Right hindlimb (tissue), 1 donor: ENCODE measurements at regions not wholly inside any gene's neighbourhood (a gene's known extent, or its start where the extent isn't known, plus 50 kb on each side); places are given as distances from the start of the nearest gene placed in this dataset.

Experiments used
- DNase-seq: peaks from one replicate; pipeline ENCODE4 v3.0.0-alpha.2; 2018

DNA sequence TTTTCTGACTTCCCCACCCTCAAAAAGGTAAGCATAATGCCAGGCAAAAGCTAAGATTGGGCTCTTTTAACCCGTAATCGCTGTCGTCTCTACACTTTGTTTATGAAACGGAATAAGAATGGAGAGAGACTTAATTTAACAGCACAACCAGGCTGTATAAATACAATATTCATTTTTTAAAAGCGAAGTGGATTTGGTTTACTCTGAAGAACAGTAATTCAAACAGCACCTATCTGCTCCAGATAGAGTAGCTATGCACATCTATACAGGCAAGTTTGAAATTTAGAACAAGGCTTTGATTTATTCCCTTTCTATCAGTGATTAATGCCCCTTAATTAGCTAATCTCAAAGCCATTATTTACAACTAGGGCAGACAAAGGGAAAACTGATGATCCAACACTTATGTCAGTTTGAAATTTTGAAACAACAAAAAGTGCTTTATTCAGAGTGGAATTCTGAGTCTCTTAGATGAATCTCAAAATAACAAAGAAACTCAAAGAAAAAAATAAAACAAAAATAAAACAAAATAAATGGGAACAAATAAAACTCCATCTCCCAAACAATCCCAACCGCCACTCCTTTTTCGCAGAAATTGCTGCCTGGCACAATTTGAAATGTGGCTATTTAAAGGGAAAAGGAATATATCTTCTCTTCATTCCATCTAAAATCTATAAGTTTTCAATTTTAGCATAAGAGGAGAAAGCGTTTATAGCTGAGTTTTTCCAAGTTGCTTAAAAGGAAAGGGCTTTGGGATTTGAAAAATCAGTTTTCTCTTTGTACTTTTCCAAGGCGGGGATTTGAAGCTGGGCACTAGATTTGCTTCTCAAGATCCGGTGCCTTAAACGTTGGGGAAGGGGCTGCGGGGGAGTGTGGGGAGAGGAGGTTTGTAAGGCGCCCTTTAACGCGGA is 298.6 kb downstream of the PARP8 start:
- DNase-seq = no peak

DNA sequence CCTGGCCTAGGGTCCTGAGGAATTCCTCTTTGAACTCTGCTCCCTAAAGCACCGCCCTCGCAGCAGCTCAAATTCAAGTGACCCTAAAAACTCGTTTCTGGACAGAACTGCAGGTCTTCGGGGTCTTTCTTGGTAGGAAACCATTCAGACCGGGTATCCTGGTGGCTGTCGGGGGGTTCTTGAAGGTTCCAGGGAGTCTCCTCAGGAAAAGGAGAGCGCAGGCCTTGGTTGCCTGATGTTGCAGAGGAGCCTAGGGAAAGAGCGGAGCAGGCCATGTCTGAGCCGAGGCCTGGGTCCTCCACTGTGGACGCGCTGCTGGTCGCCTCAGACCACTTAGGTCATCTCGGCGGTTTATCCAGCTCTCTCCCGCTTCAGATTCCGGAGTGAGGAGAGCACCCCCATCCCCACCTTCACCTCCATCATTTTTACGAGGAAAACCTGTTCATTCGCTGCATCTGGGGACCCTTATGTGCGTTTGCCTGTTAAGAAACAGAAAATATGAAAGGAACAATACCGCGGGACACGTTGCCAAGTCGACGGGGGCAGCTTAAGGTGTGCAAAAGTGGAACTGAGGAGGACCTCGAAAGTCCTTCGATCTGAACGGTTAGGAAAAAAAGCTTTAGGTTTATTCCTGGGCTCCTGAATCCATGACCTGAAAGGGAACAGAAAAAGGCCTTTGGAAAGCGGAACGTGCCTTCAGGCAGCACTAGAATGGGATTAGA is 299.4 kb downstream of the PARP8 start:
- DNase-seq = no peak

DNA sequence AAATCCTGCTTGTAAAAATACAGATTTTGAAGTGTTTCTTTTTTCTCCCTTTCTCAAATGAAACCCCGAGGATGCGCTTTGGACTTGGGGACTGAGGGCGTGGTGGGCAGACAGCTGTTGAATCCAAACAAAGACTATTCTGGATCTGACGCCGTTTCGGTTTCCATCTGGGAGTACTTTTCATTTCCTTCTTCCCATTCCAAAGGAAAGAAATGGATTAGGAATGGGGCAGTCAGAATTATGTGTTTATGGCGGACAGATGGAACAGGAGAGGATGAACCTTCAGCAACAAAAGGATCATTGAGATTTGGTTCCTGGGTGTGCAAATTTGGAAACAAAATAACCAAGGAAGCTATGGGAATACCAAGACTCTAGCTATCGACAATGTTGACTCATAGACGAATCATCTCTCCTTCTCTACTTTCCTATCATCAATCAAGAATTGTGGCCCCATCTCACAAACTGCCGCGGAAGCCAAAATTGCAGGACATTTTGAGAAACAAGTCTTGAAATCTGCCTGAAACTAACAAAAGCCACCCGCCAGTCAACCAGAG is 300.6 kb downstream of the PARP8 start:
- no peak for DNase-seq

DNA sequence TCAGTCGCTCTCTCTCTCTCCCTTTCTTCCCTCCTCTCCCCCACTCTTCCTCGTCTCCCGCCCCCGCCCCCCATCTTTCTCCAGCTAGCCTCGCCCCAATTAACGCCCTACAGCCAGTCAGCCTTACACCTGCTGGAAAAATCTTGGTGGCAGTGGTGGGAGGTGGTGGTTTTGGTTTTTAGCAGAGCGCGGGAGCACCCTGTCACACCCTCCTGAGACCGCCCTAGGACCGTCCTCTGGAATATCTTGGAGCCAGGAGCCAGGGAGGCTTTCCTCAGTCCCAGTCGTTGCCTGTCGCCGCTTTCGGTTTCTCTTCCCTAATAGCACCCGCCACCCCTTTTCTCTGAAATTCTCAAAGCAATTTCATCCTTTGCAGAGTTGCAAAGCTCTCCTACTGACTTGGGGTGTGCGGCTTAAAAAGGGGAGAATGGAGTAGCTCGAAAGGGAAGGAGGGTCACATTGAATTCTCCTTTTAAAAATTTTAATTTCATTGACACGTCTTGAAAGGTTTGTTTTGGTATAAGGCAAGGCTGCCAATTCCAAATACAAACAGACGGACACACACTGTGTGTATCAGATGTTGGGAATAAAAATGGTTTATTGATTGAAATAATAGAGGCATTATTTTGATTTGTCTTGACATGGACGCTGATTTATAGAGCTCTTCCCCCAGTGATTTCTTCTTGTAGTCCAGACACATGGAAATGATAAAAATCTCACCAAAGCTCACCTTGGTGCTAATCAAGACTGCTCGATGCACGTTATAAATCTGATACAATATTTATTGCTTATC is 301.3 kb downstream of the PARP8 start:
- no peak for DNase-seq

DNA sequence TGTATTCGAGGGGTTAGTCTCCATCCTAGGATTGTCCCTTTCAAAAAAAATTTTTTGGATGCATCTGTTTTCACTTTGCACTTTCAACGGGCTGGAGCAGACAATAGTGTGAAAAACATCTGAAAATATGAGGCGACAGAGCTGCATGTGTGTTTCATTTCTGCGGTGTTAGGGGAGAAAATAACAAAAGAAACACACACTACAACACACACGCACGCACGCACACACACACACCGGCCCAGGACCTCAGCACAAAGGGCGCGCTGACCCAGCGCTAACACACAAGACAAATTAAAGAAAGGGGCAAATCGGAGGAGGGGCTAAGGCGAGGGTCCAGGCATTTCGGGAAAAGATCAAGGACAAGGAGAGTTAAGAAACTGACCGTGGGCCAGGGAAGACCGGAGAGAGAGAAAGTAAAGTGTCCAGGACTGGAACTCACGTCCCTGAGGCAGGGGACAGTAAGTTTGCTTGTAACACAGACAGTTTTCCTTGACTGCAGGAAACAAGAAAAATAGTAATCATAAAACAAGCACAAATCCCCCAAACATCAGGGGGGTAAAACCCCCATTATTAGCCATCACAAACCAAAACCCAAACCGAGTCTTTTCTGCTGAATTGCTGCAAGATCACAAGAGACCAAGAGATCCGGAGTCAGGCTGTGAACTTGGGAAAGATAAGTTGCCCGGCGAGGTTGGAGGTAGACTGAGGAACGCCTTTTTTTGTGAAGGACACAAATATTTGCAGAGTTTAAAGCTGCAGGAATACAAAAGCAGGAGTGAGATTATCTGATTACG is 302.1 kb downstream of the PARP8 start:
- DNase-seq = no peak

DNA sequence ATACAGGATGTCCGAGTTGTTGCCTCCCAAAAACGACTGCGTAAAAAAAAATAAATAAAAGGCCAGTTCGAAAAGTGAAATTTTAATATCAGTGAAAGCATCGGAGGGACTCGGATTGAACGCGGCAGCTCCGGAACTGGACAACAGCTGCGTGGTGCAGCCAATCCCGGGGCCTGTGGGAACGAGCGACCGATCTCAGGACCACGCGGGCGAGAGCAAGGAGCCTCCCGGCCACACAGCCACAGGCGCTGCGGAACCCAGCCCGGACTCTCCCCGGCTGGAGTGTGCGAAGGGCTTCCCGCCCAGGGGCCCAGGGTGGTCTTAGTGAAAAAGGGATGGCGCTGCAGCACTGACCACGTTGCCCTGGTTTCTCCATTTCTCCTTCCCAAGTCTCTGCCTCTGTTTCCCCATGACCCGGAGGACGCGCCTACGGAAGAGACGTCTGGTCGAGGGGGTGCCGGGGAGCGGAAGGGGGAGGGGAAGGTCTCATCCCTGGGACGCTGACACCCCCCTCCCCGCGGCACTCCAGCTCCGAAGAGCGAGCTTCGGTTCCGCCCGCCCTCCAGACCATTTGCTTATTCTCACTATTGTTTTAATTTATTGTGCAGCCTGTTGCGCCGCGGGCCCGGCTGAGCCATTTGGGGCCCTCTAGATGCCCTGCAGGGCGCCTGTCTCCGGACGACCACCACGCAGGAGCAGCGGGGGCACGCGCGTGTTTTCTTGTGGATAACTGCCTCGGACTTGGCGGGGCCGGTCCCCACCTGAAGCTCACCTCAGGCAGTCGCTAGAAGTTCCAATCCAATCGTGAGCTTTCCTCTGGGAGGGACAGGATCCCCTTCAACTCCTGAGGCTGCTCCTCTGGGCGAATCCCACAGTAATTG is 303.0 kb downstream of the PARP8 start:
- DNase-seq = peak; percentile 29

DNA sequence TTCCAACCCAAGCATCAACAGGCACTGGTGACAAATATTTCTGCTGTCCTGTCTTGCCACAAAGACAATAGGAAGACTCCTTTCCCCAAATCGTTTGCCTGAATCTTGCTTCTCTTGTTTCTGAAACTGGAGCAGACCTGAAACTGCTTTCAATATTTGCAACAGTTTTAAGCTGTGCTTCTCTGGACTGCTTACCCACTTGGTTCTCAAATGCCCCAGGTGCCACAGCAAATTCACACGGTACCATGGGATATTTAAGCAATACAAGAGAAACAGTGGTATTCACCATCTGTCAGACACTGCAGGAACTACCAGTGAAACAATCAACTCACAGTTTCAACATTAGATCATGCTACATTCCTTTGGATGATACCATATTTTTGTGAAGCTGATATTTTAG is 309.4 kb downstream of the PARP8 start:
- no peak for DNase-seq

DNA sequence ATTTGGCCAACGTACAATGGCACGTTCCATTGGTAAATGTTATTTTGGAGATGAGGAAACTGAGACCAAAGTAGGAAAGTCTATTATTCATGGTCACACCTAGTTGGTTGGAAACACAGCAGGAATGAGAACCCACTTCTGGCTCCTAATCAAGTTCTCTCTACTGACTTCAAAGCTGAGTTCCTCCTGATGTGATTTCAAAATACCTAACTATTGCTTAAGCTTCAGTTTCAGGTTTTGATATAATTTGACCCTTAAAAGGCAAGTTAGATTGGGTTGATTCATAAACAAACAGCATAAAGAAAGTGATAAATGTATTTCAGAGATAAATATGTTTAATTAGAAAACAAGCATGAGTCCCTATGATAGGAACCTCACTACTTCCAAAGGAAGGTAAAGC is 312.5 kb downstream of the PARP8 start:
- DNase-seq = no peak

DNA sequence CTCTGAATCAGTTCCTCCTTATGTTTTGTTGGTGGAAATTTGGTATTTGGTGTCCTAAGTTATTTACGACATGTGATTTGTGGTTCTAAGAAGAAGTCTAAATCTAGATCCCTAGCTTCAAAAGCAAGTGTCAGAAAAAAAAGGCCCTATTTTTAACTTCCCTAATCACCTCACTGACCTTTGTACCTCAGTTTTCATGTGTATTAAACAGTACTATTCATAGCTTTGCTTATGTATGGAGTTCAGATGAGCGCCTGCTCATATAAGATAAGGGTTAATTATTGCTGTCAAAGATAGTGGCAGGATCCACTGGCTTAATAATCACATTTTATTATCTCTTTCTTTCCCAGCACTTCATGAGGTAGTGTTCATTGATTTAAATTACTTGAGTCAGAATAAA is 318.2 kb downstream of the PARP8 start:
- no peak for DNase-seq

DNA sequence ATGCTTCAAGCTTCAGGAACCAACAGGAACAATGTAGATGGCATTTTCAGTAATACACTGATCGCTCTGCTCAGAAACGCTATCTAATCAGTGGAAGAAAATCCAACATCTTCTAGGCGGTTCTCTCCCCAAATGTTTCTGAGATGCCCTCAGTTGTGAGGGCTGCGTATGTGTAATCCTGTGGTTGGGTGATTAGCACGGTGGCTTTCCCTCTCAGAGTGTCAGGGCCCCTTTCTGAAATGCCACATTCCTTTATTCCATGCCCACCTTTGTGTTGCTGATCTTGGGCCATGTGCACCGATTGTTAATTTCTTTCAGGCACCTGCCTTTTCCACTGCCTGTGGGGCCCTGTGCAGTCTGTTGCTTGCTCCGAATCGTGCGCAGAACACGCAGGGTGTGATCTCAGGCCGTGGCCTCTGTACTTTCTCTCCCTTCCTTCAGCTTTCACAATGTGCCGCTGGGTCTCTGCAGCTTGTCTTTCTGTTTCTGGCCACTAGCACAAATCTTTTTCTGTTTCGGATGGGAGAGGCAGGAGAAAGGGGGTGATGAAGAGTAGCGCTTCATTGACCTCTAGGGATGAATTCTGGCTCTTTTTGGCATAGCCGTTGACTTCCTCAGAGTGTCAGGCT is 324.0 kb downstream of the PARP8 start:
- DNase-seq = no peak

DNA sequence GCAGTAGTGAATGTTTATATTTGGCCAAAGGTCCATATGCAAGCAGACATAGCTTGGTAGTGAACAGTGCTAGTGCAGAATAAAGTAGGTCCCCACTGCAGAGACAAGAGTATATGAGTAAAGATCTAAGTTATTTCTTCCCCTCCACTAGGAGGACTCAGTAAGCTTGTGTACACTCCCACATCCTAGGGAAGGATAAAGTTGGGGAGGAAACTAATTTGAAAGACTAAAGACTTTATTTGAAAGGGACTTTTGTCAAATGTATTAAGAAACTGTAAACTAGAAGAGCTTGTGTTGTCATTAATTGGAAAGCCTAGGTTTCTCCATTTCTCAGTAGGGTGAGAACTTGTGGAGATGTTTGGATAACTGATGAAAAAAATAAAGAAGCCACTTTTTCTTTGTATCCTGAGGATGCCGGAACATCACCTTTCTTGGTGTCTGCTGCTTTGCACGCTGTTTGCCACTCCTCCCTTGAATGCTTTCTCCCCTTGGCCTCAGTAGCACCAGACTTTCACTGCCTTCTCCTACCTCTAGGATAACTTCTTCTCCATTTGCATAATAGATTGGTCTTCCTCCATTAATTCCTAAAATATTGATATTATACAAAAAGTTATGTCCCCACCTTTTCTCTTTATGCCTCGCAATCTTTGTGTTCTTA is 329.0 kb downstream of the PARP8 start:
- DNase-seq = no peak

DNA sequence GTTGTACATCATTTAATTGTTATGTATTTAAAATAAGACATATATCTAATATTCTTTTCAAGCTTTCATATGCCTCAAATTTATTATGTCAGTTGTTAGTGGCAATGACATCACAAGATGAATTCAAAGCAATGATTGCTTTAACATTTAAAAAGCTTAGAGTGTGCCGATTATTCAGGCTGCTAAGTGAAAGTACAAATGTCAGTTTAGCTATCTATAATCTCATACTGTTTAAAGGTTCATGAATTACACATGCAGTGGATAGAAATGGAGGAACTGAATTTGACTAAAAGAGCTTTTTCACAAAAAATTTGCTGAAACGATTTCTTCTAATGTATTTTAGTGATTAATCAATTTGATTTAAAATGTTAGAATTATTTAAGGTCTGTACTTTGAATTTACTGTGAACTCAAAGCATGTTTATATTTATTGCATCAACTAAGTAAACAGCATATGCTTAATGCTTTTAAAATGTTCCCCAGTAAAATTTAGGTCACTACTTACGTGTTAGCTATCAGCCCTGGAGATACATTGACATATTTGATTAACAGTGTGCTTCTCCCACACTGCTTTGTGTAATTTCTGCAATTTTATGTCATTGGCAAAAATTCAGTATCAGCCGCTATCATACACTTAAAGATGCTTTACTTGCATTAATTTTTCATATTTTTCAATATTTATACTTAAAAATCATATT is 334.9 kb downstream of the PARP8 start:
- no peak for DNase-seq

DNA sequence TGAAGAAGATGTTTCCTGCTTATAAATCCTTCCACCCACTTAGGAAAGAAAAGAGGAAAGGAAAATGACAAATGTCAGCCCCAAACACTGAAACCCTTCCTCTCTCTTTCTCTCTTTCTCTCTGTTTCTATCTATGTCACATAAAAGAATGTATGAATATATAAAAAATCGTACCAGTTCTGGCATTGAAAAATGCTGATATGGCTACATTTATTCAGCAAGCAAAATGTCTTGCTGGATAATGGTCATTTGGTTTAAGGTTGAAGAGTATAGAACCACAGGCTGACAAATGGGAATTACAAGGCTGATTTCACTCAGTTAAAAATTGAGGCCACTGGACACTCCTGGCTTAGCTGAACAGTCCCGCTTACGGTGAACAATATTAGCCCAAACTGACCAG is 335.9 kb downstream of the PARP8 start:
- no peak for DNase-seq

DNA sequence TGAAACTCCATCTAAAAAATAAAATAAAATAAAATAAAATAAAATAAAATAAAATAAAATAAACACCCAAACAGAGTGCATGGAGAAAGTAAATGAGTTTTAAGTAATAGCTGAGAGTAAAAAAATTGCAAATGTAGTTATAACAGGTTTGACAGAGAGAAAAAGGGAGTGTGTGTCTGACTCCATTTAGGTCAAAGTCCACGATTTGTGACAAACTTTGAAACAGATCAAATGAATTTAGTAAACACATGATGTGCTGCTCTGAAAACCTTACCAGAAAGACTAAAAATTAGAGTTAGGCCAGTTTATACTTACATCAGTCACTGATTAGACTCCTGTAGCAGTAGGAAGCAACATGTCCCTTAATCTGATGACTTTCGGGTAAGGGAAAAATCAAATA is 346.6 kb downstream of the PARP8 start:
- DNase-seq = no peak

DNA sequence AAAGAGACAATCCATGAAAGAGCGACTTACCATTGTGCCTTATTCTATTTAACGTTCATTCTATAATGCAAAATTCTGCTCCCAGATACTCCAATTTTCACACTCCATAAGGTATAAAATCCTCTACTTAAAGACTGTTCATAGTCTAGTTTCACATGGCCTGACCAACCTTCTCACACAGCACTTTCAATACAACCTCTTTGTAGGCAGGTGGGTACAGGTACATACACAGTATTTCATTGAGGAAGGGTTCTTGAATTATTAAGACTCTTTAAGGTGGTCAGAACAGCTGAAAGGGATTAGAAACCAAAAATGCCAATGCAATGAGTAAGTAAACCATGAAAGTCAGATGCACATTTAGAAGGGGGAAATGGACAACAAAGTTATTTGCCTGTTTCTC is 352.0 kb downstream of the PARP8 start:
- DNase-seq = no peak

DNA sequence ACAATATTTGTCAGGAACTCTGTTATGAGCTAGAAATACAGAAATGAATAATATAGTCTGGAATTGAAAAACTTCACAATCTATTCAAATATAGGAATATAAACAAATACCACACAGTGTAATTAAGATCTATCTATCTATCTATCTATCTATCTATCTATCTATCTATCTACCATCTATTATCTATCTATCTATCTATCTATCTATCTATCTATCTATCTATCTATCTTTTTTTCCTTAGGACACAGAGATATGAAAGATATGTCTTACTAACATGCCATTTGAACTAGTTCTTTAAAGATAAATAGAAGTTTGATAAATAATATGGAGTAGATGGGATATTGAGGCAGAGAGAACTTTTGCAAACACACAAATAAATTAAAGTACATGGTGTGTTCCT is 357.8 kb downstream of the PARP8 start:
- DNase-seq = no peak

DNA sequence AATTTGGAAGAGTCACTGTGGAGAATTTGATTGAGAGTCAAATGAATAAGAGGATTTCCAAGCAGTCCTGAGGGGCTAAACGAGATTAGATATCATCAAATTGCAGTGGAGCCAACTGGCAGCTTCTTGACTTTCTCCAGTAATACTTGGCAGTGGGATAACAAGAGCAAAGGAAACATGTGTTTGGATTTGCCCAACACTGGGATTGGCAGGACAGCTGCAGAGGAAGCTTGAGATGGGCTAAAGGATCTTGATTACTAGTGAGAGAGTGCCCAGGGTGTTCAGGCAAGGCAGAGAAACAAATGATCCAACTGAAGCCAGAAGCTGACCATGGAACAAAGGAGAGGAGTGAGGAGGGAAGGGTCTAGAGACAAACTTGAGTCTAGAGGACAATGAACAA is 356.0 kb upstream of the ISL1 start:
- peak; percentile 23 for DNase-seq

DNA sequence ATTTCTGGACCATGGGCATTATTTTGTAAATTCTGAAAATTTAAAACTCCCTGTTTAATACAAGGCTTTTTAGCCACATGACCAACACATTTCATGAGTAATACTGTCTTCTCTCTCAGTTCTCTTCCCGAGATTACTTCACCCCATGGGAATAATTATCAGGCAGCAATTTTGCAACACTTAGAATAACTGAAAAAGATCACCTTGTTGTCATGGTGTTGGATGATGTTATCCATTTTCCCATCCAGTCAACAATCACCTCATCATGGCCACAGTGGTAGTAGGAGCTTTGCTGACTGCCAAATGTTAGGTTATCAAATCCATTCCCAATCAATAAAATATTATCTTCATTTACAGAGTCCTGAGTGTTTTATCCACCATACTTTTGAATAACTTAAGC is 354.9 kb upstream of the ISL1 start:
- no peak for DNase-seq

DNA sequence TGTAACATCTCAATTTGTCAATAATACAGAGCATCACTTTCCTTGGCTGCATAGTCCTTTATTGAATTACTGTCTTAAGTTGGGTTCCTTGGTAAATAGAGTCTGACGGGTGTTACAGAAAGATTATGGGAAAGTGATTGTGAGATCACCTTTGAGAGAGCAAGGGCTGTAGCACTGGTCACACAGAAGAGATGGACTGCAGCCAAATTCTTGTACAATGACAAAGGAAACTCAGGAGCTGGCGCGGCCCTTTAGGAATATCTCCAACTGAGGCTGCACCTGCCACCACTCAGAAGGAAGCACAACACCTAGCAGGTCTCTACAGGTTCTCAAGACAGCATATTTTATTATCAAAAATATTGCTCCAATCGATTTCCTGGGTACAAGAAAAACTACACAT is 350.0 kb upstream of the ISL1 start:
- no peak for DNase-seq
